Suprapubic skin (tissue), 3 donors: ENCODE measurements at regions not wholly inside any gene's neighbourhood (a gene's known extent, or its start where the extent isn't known, plus 50 kb on each side); places are given as distances from the start of the nearest gene placed in this dataset.

Experiments used
- CTCF ChIP-seq, 2 donors: fragments of 200-600 bp in 1 of 2; fragments of 450-650 bp in 1 of 2; sonication (generic) in 1 of 2; IDR thresholded peaks; one replicate each; pipeline ENCODE4 v1.5.1; 2016 to 2019; ENCODE audit warnings: antibody characterized with exemption in 2 of 2, mild to moderate bottlenecking in 1 of 2, moderate library complexity in 1 of 2
- EP300 ChIP-seq: sonication (generic); formaldehyde crosslinking; IDR thresholded peaks from one replicate; pipeline ENCODE4 v1.6.1; 2017; ENCODE audit warnings: antibody characterized with exemption
- POLR2A ChIP-seq, 2 donors: fragments of 450-650 bp; IDR thresholded peaks; one replicate each; pipeline ENCODE4 v1.6.1; 2017; ENCODE audit warnings: antibody characterized with exemption in 2 of 2, mild to moderate bottlenecking in 2 of 2, moderate library complexity in 2 of 2

DNA sequence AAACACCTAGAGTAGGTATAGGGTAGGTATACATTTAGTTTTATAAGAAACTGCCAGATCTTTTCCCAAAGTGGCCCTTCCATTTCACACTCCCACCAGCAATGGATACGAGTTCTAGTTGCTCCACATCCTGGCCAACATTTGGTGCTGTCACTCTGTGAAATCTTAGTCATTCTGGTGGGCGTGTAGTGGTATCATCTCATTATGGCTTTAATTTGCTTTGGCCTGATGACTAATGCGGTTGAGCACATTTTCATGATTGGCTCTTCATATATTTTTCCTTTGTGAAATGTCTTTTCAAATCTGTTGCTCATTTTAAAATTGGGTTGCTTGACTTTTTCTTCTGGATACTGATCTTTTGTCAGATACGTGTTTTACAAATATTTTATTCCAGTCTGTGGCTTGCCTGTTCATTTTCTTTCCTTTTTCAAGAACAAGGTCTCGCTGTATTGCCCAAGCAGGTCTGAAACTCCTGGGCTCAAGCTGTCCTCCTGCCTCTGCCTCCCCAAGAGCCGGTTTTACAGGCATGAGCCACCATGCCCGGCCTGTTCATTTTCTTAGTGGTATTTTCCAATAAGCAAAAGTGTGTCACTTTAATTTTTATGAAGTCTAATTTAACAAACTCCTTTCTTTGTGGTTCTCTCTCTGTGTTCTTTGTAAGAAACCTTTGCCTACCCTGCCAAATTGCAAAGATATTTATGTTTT is 192.4 kb downstream of the SEC14L1 start:
- TF ChIP-seq POLR2A (IDR thresholded peaks at IDR 0.05) (no peak), CTCF (IDR thresholded peaks at IDR 0.05) (no peak), EP300 (no peak)
